PC-3 (cell line): ENCODE measurements at regions not wholly inside any gene's neighbourhood (a gene's known extent, or its start where the extent isn't known, plus 50 kb on each side); places are given as distances from the start of the nearest gene placed in this dataset.

Experiments used
- ATAC-seq: fragments of 200-7000 bp; cut with Tn5 transposase; 2 replicates; pipeline ENCODE4 v1.9.1; 2020; ENCODE audit warnings: mild to moderate bottlenecking, moderate library complexity
- BruUV-seq: library from RNA; stranded (reverse); fragments of 400-500 nt; replicated peaks from 2 replicates; lab custom pipeline; 2021; lab: Mats Ljungman, UMichigan
- CTCF ChIA-PET: fragments of 300-600 bp; sonication (Branson Sonifier 250); formaldehyde crosslinking; loops from one replicate; lab custom pipeline; 2022; ENCODE audit warnings: antibody characterized with exemption; lab: Charles Lee
- POLR2A ChIA-PET: fragments of 300-600 bp; sonication (Branson Sonifier 250); formaldehyde crosslinking; loops from one replicate; lab custom pipeline; 2022; ENCODE audit warnings: antibody characterized with exemption; ENCODE audit not compliant: unreplicated experiment; lab: Charles Lee
- DNase-seq: peaks from one replicate; pipeline ENCODE4 v3.0.0-alpha.2; 2015
- H2AFZ ChIP-seq: fragments of 300-600 bp; sonication (generic); 2 replicates; pipeline ENCODE4 v1.6.0; 2016; ENCODE audit warnings: antibody characterized with exemption, low read length
- H3F3A ChIP-seq: fragments of 300-600 bp; sonication (generic); one replicate; pipeline ENCODE4 v1.6.0; 2017; ENCODE audit warnings: antibody characterized with exemption, low read length, control low read depth, mild to moderate bottlenecking; ENCODE audit not compliant: unreplicated experiment
- H3K27ac ChIP-seq: fragments of 300-600 bp; sonication (generic); 2 replicates; pipeline ENCODE4 v1.5.1; 2016; ENCODE audit warnings: mild to moderate bottlenecking, low read length
- H3K27me3 ChIP-seq: fragments of 300-600 bp; sonication (generic); 2 replicates; pipeline ENCODE4 v1.6.1; 2016; ENCODE audit warnings: low read length, mixed read lengths
- H3K36me3 ChIP-seq: fragments of 300-600 bp; sonication (generic); 2 replicates; pipeline ENCODE4 v1.6.1; 2016; ENCODE audit warnings: low read depth, mixed run types, low read length, mixed read lengths
- H3K4me1 ChIP-seq: fragments of 300-600 bp; sonication (generic); 2 replicates; pipeline ENCODE4 v1.5.1; 2016; ENCODE audit warnings: low read length; ENCODE audit not compliant: insufficient read depth
- H3K4me2 ChIP-seq: fragments of 300-600 bp; sonication (generic); 2 replicates; pipeline ENCODE4 v1.6.0; 2016; ENCODE audit warnings: low read length
- H3K4me3 ChIP-seq: fragments of 300-600 bp; sonication (generic); 2 replicates; pipeline ENCODE4 v1.5.1; 2016; ENCODE audit warnings: mild to moderate bottlenecking, low read length, mixed read lengths
- H3K79me2 ChIP-seq: fragments of 300-600 bp; sonication (generic); 2 replicates; pipeline ENCODE4 v1.6.1; 2017; ENCODE audit warnings: low read length, mixed read lengths
- H3K9ac ChIP-seq: fragments of 300-600 bp; sonication (generic); 2 replicates; pipeline ENCODE4 v1.6.0; 2016; ENCODE audit warnings: mild to moderate bottlenecking, low read length
- H3K9me2 ChIP-seq: fragments of 300-600 bp; sonication (generic); replicated peaks from 2 replicates; pipeline ENCODE4 v1.6.1; 2016; ENCODE audit warnings: mixed run types, low read length, mixed read lengths
- H3K9me3 ChIP-seq: fragments of 300-600 bp; sonication (generic); 2 replicates; pipeline ENCODE4 v1.6.1; 2016; ENCODE audit warnings: low read length, mixed read lengths
- H4K20me1 ChIP-seq: fragments of 300-600 bp; sonication (generic); 2 replicates; pipeline ENCODE4 v1.6.1; 2016; ENCODE audit warnings: low read length, mixed read lengths
- CTCF ChIP-seq: fragments of 300-600 bp; sonication (generic); conservative IDR thresholded peaks from 2 replicates; pipeline ENCODE4 v1.5.1; 2017; ENCODE audit warnings: antibody characterized with exemption, low read depth, mild to moderate bottlenecking, low read length
- EZH2 ChIP-seq: fragments of 300-600 bp; sonication (generic); IDR thresholded peaks from one replicate; pipeline ENCODE4 v1.6.1; 2017; ENCODE audit warnings: antibody characterized with exemption, mild to moderate bottlenecking, low read length; ENCODE audit not compliant: unreplicated experiment
- EZH2phosphoT487 ChIP-seq: fragments of 300-600 bp; sonication (generic); IDR thresholded peaks from 2 replicates; pipeline ENCODE4 v1.6.1; 2018; ENCODE audit warnings: mild to moderate bottlenecking, antibody characterized with exemption, low read length, borderline replicate concordance
- intact Hi-C: fragments of 100-400 bp; cut with micrococcal nuclease; formaldehyde crosslinking; loops from 2 replicates; pipeline ENCODE4 v1.9.0; 2023

- H3K27me3 ChIP-seq: no peaks in the 10 kb centered on the region
- TF ChIP-seq EZH2phosphoT487: no peak
- TF ChIP-seq CTCF: no peak
- TF ChIP-seq EZH2: no peak
- H3K4me2 ChIP-seq: no peak overlapping the region
- no peaks in the 10 kb centered on the region for H3K36me3 ChIP-seq
- no peak overlapping the region for H2AFZ ChIP-seq
- H3F3A ChIP-seq: no peaks in the 10 kb centered on the region
- H3K27ac ChIP-seq: no peak overlapping the region
- intact Hi-C loops: no loop called here
- ChIA-PET POLR2A (no interaction called here), CTCF (no interaction called here)
- DNase-seq (no peak), ATAC-seq (no peak)
- H3K4me1 ChIP-seq: no peaks in the 10 kb centered on the region
- no peak overlapping the region for H3K9ac ChIP-seq
- no peak overlapping the region for H3K4me3 ChIP-seq
- no peaks in the 10 kb centered on the region for H4K20me1 ChIP-seq
- H3K9me2 ChIP-seq: no peaks in the 10 kb centered on the region
- BruUV-seq: no TSS peak
- no peaks in the 10 kb centered on the region for H3K79me2 ChIP-seq
- H3K9me3 ChIP-seq: no peaks in the 10 kb centered on the region
Observed at GRCh38 chr16:51553910-51554309, 402.8 kb upstream of the SALL1 start.

- H3K9me3 ChIP-seq: no peaks in the 10 kb centered on the region
- no peak for DNase-seq
- no peak overlapping the region for H3K4me3 ChIP-seq
- no peaks in the 10 kb centered on the region for H3K36me3 ChIP-seq
- H3K27me3 ChIP-seq: no peaks in the 10 kb centered on the region
- ChIA-PET CTCF (no interaction called here), POLR2A (no interaction called here)
- no peak overlapping the region for H3K27ac ChIP-seq
- H3K9ac ChIP-seq: no peak overlapping the region
- no peaks in the 10 kb centered on the region for H4K20me1 ChIP-seq
- no peak for TF ChIP-seq CTCF
- TF ChIP-seq EZH2phosphoT487: no peak
- TF ChIP-seq EZH2: no peak
- no peak for ATAC-seq
- H2AFZ ChIP-seq: no peak overlapping the region
- H3K9me2 ChIP-seq: no peaks in the 10 kb centered on the region
- BruUV-seq: no TSS peak
- no peak overlapping the region for H3K4me2 ChIP-seq
- intact Hi-C loops: no loop called here
- H3K4me1 ChIP-seq: no peaks in the 10 kb centered on the region
- H3K79me2 ChIP-seq: no peaks in the 10 kb centered on the region
- no peaks in the 10 kb centered on the region for H3F3A ChIP-seq
Observed at GRCh38 chr16:51553314-51553713, 402.2 kb upstream of the SALL1 start.

GRCh38 chr16:51550800-51551347, 399.8 kb upstream of the SALL1 start:
- Histone ChIP-seq H3K4me2 (no peak overlapping the region), H3F3A (no peaks in the 10 kb centered on the region), H3K9me2 (no peaks in the 10 kb centered on the region), H3K9me3 (no peaks in the 10 kb centered on the region), H2AFZ (no peak overlapping the region), H3K4me1 (no peaks in the 10 kb centered on the region), H3K4me3 (no peak overlapping the region), H3K36me3 (no peaks in the 10 kb centered on the region), H3K27ac (no peak overlapping the region), H3K27me3 (no peaks in the 10 kb centered on the region), H4K20me1 (no peaks in the 10 kb centered on the region), H3K79me2 (no peaks in the 10 kb centered on the region), H3K9ac (no peak overlapping the region)
- no TSS peak for BruUV-seq
- ChIA-PET POLR2A (no interaction called here), CTCF (no interaction called here)
- intact Hi-C loops: no loop called here
- ATAC-seq (no peak), DNase-seq (no peak)
- no peak for TF ChIP-seq CTCF
- TF ChIP-seq EZH2: no peak
- TF ChIP-seq EZH2phosphoT487: no peak
